ENCODE measurements at regions not wholly inside any gene's neighbourhood (a gene's known extent, or its start where the extent isn't known, plus 50 kb on each side); places are given as distances from the start of the nearest gene placed in this dataset.

DNA sequence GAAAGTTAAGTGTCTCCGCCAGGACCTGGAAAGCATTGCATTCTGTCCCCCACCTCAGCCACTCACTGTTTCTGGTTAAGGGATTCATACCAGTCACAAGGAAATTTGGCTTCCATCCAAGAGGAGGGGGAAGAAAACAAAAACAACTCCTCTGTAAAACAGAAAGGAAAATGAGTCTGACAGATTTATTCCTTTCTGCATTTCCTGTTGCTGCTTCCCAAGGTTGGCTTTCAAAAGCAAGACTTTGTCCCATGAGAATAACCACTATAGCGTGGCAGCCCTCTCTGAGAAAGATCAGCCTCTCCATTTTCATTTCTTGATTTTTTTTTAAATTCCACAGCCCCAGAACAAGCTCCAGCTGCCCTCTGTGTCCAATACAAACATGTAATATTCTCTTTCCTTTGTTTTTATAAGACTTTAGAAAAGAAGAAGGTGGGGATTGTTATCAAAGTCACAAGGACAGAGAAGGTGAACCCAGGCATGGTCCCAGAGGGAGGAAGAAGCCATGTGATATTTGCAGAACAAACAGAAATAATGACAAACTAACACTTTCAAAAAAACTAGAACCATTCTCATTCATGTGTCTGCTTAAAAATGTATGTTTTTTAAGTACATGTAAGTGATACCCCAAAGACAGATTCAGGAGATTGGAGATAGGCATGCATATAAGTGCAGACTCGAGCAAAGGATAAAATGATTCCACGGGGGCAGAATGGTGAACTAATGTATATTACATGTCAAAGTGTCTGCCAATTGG is 90.7 kb upstream of the DCLK2 start:
- DNase-seq (ENCODE audit: insufficient read length, low spot score) (no peak), FAIRE-seq (no peak)
- TF ChIP-seq POLR2AphosphoS5 (IDR thresholded peaks at IDR 0.05; ENCODE audit: low read depth, low read length) (no peak), POLR2A (IDR thresholded peaks at IDR 0.05; ENCODE audit: low read depth, low read length) (no peak), SPI1 (IDR thresholded peaks at IDR 0.05; ENCODE audit: low read depth, low read length) (no peak), PAX5 (IDR thresholded peaks at IDR 0.05; ENCODE audit: insufficient read depth, low read length, severe bottlenecking) (no peak), TAF1 (IDR thresholded peaks at IDR 0.05; ENCODE audit: low read depth, low read length) (no peak), POU2F2 (IDR thresholded peaks at IDR 0.05; ENCODE audit: low read depth, low read length) (no peak)

DNA sequence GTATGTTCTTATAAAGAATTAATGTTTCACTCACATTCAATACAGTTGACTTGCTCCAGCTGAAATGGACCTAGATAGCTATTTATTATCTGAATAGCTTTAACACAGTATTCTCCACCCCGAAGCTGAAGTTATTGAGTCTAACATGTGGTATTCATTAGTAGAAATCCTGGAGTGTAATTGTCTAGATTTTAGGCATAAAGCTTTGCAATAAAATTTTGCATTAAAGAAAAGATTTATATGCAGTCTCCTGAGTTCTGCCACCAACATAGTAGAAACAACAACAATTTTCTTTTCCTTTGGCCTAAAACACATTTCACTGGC is 90.2 kb upstream of the DCLK2 start:
- DNase-seq (ENCODE audit: insufficient read length, low spot score) (no peak), FAIRE-seq (no peak)
- TF ChIP-seq TAF1 (IDR thresholded peaks at IDR 0.05; ENCODE audit: low read depth, low read length) (no peak), POU2F2 (IDR thresholded peaks at IDR 0.05; ENCODE audit: low read depth, low read length) (no peak), PAX5 (IDR thresholded peaks at IDR 0.05; ENCODE audit: insufficient read depth, low read length, severe bottlenecking) (no peak), POLR2AphosphoS5 (IDR thresholded peaks at IDR 0.05; ENCODE audit: low read depth, low read length) (no peak), POLR2A (IDR thresholded peaks at IDR 0.05; ENCODE audit: low read depth, low read length) (no peak), SPI1 (IDR thresholded peaks at IDR 0.05; ENCODE audit: low read depth, low read length) (no peak)

DNA sequence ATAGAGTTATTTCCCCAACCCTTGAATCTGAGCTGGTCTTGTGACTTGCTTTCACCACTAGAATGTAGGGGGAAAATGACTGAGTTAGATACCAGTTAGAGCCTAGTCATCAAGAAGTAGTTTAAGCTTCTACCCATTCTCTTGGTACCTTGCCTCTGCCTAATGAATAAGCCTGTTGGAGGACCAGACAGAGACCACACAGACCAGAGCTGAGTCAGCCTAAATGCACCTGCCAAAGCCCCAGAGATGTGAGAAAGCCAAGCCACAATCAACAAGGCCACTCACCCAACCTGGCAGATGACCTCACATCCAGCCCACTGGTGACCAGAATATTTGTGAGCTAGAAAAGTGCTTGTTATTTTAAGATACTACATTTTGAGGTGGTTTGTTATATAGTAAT is 85.2 kb upstream of the DCLK2 start:
- FAIRE-seq (no peak), DNase-seq (ENCODE audit: insufficient read length, low spot score) (no peak)
- TF ChIP-seq POLR2A (IDR thresholded peaks at IDR 0.05; ENCODE audit: low read depth, low read length) = no peak
- TF ChIP-seq TAF1 (IDR thresholded peaks at IDR 0.05; ENCODE audit: low read depth, low read length) = no peak
- TF ChIP-seq SPI1 (IDR thresholded peaks at IDR 0.05; ENCODE audit: low read depth, low read length) = no peak
- TF ChIP-seq PAX5 (IDR thresholded peaks at IDR 0.05; ENCODE audit: insufficient read depth, low read length, severe bottlenecking) = no peak
- no peak for TF ChIP-seq POU2F2 (IDR thresholded peaks at IDR 0.05; ENCODE audit: low read depth, low read length)
- TF ChIP-seq POLR2AphosphoS5 (IDR thresholded peaks at IDR 0.05; ENCODE audit: low read depth, low read length) = no peak

DNA sequence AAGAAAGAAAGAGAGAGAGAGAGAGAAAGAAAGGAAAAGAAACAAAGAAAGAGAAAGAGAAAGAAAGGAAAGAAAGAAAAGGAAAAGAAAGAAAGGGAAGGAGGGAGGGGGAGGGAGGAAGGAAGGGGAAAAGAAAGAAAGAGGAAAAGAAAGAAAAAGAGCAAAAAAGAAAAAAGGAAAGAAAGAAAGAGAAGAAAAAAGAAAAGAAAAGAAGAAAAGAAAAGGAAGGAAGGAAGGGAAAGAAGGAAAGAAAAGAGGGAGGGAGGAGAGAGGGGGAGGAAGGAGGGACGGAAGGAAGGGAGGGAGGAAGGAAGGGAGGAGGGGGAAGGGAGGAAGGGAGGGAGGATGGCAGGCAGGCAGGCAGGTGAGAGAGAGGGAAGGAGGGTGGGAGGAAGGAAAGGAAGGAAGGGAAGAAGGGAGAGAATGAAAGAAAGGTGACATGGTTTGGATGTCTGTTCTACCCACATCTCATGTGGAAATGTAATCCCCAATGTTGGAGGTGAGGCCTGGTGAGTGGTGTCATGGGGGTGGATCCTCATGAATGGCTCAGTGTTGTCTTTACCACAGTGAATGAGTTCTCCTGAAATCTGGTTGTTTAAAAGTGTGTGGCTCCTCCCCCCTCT is 83.0 kb upstream of the DCLK2 start:
- DNase-seq (ENCODE audit: insufficient read length, low spot score) (no peak), FAIRE-seq (no peak)
- TF ChIP-seq SPI1 (IDR thresholded peaks at IDR 0.05; ENCODE audit: low read depth, low read length) (no peak), POLR2A (IDR thresholded peaks at IDR 0.05; ENCODE audit: low read depth, low read length) (no peak), POLR2AphosphoS5 (IDR thresholded peaks at IDR 0.05; ENCODE audit: low read depth, low read length) (no peak), PAX5 (IDR thresholded peaks at IDR 0.05; ENCODE audit: insufficient read depth, low read length, severe bottlenecking) (no peak), POU2F2 (IDR thresholded peaks at IDR 0.05; ENCODE audit: low read depth, low read length) (no peak), TAF1 (IDR thresholded peaks at IDR 0.05; ENCODE audit: low read depth, low read length) (no peak)

- DNase-seq (ENCODE audit: insufficient read length, low spot score) = no peak
- peak; percentile 59 for FAIRE-seq
- TF ChIP-seq SPI1 (IDR thresholded peaks at IDR 0.05; ENCODE audit: low read depth, low read length) (no peak), POLR2AphosphoS5 (IDR thresholded peaks at IDR 0.05; ENCODE audit: low read depth, low read length) (no peak), TAF1 (IDR thresholded peaks at IDR 0.05; ENCODE audit: low read depth, low read length) (no peak), POU2F2 (IDR thresholded peaks at IDR 0.05; ENCODE audit: low read depth, low read length) (no peak), POLR2A (IDR thresholded peaks at IDR 0.05; ENCODE audit: low read depth, low read length) (no peak), PAX5 (IDR thresholded peaks at IDR 0.05; ENCODE audit: insufficient read depth, low read length, severe bottlenecking) (no peak)
Observed at GRCh38 chr4:149997881-149998421, 80.3 kb upstream of the DCLK2 start.

GRCh38 chr4:149999485-150000074 is 78.7 kb upstream of the DCLK2 start:
- no peak for DNase-seq (ENCODE audit: insufficient read length, low spot score)
- no peak for TF ChIP-seq PAX5 (IDR thresholded peaks at IDR 0.05; ENCODE audit: insufficient read depth, low read length, severe bottlenecking)
- no peak for TF ChIP-seq POLR2A (IDR thresholded peaks at IDR 0.05; ENCODE audit: low read depth, low read length)
- TF ChIP-seq TAF1 (IDR thresholded peaks at IDR 0.05; ENCODE audit: low read depth, low read length) = no peak
- no peak for TF ChIP-seq SPI1 (IDR thresholded peaks at IDR 0.05; ENCODE audit: low read depth, low read length)
- no peak for TF ChIP-seq POLR2AphosphoS5 (IDR thresholded peaks at IDR 0.05; ENCODE audit: low read depth, low read length)
- TF ChIP-seq POU2F2 (IDR thresholded peaks at IDR 0.05; ENCODE audit: low read depth, low read length) = no peak
- FAIRE-seq = no peak

- FAIRE-seq = no peak
- TF ChIP-seq TAF1 (IDR thresholded peaks at IDR 0.05; ENCODE audit: low read depth, low read length) (no peak), POU2F2 (IDR thresholded peaks at IDR 0.05; ENCODE audit: low read depth, low read length) (no peak), PAX5 (IDR thresholded peaks at IDR 0.05; ENCODE audit: insufficient read depth, low read length, severe bottlenecking) (no peak), POLR2AphosphoS5 (IDR thresholded peaks at IDR 0.05; ENCODE audit: low read depth, low read length) (no peak), POLR2A (IDR thresholded peaks at IDR 0.05; ENCODE audit: low read depth, low read length) (no peak), SPI1 (IDR thresholded peaks at IDR 0.05; ENCODE audit: low read depth, low read length) (no peak)
- DNase-seq (ENCODE audit: insufficient read length, low spot score) = no peak
Observed at GRCh38 chr4:150001815-150002214, 76.4 kb upstream of the DCLK2 start.

DNA sequence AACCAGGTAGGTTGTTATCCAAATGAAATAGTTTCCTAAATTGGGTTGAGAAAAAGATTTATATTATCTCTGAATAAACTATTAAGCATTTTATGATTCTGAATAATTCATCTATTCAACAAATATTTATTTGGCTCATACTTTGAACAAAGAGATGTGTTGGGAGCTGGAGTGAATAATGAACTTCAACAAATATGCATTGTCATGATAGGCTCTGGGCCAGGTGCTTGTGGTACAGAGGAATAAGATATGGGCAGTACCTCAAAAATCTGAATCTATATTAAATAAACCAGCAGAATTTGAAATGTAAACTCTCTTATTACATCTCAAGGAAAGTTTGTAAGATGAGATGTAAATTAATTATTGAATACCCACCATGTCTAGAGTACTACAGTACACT is 75.7 kb upstream of the DCLK2 start:
- no peak for DNase-seq (ENCODE audit: insufficient read length, low spot score)
- TF ChIP-seq TAF1 (IDR thresholded peaks at IDR 0.05; ENCODE audit: low read depth, low read length) (no peak), POLR2A (IDR thresholded peaks at IDR 0.05; ENCODE audit: low read depth, low read length) (no peak), POLR2AphosphoS5 (IDR thresholded peaks at IDR 0.05; ENCODE audit: low read depth, low read length) (no peak), POU2F2 (IDR thresholded peaks at IDR 0.05; ENCODE audit: low read depth, low read length) (no peak), PAX5 (IDR thresholded peaks at IDR 0.05; ENCODE audit: insufficient read depth, low read length, severe bottlenecking) (no peak), SPI1 (IDR thresholded peaks at IDR 0.05; ENCODE audit: low read depth, low read length) (no peak)
- FAIRE-seq = no peak

DNA sequence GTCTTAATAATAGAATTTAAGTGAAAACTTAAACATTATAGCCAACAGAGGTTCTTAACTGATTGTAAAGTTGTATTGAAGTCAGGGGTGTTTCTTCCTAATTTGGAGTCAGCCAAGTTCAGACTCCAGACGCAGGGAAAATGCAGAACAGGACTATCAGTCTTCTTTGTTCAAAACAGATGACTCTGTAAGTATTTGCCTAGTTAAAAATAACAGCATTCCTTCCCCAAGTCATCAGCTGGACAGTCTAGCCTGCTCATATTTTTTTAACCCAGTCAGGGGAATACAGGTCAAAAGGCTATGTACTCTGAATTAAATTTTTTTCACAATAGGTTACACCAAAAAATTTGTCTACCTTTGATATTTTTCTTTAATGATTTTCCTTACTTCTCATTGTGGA is 73.8 kb upstream of the DCLK2 start:
- no peak for TF ChIP-seq PAX5 (IDR thresholded peaks at IDR 0.05; ENCODE audit: insufficient read depth, low read length, severe bottlenecking)
- TF ChIP-seq POLR2A (IDR thresholded peaks at IDR 0.05; ENCODE audit: low read depth, low read length) = no peak
- TF ChIP-seq TAF1 (IDR thresholded peaks at IDR 0.05; ENCODE audit: low read depth, low read length) = no peak
- no peak for TF ChIP-seq POU2F2 (IDR thresholded peaks at IDR 0.05; ENCODE audit: low read depth, low read length)
- no peak for TF ChIP-seq POLR2AphosphoS5 (IDR thresholded peaks at IDR 0.05; ENCODE audit: low read depth, low read length)
- TF ChIP-seq SPI1 (IDR thresholded peaks at IDR 0.05; ENCODE audit: low read depth, low read length) = no peak
- DNase-seq (ENCODE audit: insufficient read length, low spot score) (no peak), FAIRE-seq (no peak)

Measured in GM12891 (cell line).